NCI-H2081 treated with DMSO at 0.1 percent for 48 hours (cell line): ENCODE measurements at regions not wholly inside any gene's neighbourhood (a gene's known extent, or its start where the extent isn't known, plus 50 kb on each side); places are given as distances from the start of the nearest gene placed in this dataset.

ENCODE experiments used
- DNase-seq: peaks from one replicate; lab custom pipeline; 2025; lab: John Stamatoyannopoulos, UW

DNA sequence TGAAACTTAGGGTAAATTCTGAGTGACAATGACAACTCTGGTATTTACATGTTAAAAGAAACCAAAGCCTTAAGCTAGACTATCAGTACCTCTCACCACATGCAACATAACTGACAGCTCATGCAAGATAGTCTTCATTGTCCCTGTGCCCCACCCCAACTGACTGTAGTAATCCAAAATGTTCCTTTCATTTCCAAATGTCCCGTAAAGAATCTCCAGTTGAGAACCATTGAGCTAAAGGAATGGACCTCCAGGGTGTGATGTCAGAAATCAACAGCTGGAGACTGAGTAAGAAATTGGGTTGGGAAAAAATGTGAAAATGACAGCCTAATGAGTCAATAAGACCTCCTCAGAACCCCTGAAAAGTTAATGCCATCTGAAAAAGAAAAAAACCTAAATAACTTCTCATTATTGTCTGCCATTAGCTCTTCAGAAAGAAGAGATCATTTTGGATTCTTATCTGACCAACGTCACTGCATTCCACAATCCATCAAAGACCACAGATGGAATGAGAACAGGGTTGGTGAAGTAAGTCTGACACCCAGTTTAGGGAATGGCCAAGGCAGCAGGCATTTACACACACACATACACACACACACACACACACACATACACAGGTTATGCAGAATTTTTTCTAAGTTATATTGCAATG is 51.7 kb upstream of the ACVR2A start:
- DNase-seq, result no peak

DNA sequence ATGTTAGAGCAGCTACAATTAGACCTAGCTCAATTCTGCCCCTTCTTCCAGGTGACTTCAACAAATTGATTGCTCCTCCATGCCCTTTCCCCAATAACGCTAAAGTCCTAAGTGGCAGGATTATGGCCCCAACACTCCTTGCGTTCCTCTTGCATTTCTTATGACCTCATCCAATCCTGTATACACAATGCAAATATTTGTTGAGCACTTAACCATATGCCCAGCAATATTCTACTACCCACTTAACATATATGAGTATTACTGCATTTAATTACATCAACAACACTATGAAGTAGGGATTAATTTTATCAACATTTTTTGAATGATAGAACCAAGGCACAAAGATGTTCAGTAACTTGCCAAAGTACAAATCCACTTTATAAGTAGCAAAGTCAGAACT is 54.2 kb upstream of the ACVR2A start:
- no peak for DNase-seq

DNA sequence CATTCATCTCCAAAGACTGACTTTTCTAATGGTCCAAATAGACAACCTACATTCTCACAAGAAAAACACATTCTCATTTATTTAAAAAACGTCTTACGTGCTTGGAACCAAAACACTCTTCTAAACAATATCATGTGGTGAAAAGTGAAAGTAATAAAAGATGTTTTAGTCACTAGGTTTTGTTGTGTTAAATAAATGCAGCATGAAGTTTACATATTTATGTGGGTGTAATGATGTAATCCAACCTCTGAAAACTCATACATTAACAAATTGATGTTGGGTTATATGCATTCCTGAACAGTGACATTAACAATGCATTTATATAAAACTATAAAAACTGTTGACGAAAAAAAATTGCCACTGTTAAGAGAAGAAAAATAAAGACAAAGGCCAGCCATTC is 55.1 kb upstream of the ACVR2A start:
- no peak for DNase-seq

DNA sequence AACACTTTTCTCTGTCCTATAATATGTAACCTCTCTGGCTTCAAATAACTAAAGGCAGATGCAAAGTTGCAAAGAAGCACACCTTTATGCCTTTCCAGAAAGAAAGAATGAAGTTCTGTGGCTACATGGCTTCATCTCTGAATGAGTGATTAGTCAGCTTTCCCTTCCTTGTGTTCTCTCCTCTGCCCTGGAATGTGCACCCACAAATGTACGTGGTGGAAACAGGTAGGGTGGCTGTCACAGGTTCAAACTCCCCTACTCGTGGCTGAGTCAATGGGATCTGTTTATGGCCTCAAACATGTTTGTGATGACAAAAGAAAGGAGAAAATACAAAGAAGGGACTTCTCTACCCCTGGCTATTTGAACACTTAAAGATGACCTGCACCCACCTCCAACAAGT is 55.5 kb upstream of the ACVR2A start:
- DNase-seq, result no peak

DNA sequence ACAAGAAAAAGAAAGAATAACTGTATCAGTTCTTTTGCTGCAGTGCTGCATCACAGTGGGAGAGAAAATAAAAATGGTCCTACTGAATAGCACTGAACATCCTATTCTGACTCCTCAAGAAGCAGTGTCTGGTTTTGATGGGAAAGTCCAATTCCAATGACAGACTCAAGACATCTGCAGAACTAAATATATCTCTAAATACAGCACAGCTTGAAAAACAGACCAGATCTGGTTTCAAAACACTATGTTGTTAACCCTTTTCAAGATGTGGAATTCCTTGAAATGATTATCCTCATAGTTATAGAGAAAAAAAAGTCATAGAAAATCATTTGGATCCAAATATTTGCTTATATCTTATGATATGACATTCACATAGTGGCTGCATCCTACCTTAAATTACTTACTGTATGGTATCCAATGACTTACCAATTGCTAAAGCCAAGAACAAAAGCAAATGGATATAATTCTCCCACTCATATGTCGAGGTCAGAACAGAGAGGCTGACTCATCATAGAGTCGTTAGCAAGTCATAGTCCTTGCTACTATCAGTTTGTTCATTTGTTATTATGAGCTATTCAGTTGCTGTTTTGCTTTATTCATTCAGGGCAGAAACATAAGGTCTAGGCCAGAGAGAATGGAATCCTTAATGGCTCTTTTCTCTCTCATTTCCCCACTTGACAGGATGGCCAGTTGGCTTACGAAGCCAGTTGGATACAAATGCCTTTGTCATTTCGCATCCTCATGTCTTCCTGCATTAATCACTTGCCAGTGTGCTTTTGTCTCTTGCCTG is 62.5 kb upstream of the ACVR2A start:
- no peak for DNase-seq

DNA sequence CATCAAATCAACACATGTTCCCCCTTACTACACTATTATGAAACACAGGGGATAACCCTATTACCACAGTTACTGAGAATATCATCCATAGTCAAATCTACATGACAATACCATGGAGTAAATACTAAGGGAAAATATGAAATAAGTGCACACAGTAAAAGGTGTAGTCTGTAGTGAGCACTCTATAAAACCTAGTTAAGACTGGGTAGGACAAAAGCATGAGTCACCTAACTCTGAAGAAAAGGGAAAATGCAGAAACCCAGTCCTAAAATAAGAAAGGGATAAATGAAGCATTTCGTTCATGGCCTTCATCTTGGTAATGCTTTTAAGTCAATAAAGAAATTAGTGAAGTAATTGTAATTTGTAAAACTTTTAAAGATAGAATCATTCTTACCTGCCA is 65.4 kb upstream of the ACVR2A start:
- no peak for DNase-seq

DNA sequence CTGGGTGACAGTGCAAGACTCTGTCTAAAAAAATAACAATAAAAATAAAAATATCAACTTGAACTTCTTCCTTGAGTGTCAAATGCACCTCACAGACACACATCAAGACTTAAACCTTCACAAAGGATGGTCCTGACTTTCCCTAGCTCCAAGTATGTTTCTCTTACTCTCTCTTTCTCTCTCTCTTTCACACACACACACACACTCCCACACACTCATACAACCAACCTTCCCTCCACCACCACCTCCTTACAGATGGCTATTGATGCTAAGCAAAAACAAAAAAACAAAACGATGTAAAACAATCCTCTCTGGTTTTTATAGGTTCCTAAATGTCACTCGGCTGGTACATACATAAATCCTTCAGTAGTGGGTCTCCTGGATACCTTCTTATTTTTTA is 67.4 kb upstream of the ACVR2A start:
- DNase-seq, result no peak

DNA sequence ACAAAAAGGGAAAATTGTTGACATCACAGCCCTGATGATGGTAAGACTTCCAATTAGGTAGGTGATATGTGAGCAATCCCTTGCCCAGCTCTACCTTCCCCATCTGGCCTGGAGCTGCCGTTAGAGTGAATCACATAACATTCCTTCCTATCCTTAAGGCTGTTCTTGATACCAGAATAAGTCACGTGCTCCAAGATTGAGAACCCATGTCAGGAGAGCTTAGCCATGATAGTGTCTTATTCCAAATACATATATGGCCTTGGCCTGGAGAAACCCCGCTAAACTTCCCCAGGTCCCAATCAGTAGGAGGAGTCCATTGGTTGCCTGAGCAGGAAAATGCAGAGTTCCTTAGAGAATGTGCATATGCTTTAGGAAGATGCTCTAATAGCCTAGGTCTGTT is 70.0 kb upstream of the ACVR2A start:
- DNase-seq, result no peak

DNA sequence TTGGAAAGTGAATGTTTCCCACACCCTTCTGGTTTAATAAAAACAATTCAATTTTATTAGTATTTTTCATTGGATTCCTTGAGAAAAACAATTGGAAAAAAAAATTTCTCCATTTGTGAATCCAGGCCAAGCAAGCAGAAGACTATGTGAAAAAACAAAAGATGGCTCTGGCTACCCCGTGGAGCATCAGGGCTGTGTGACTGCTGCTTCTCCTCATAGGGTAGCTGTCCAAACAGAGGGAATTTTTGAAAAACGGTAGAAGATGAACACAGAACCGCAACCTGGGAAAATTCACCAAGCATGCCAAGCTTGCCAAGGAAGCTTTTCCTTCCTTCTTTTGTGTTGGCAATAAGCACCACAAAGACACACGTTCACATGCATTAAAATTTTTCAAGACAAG is 71.3 kb upstream of the ACVR2A start:
- DNase-seq, result no peak

DNA sequence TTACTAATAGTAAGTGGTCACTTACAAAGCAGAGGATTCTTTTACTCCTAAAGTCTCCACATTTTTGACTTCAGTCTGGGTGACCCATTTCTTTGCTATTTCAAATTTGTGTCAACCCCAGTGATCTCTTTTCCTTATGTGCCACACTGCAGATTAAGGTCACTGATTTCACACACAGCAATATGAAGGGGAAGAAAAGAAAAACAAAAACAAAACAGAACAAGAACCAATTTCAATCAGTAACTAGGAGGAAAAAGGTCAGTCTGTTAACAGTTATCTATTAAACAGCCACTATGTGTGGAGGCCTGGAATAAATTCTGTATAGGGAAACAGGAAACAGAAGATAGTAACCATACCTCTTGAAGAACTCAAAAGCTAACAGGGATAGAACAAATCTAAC is 72.0 kb upstream of the ACVR2A start:
- DNase-seq, result no peak

DNA sequence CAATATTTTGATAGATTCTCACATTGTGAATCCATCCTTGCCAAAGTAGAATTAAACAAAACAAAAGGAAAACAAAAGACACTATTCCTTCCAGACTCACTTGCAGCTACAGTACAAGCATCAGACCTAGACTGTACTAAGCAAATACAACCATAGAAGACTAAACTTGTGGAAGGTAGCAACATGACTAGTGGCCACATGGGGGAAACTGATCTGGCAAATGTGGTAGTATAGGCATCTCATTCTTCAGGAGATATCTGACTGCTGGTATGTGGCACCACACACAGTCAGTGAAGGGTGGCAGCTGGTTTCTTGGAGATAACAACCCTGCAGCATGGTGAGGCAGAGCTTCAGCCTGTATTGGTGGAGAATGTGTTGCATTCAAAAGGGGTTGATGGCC is 81.0 kb upstream of the ACVR2A start:
- DNase-seq, result no peak

DNA sequence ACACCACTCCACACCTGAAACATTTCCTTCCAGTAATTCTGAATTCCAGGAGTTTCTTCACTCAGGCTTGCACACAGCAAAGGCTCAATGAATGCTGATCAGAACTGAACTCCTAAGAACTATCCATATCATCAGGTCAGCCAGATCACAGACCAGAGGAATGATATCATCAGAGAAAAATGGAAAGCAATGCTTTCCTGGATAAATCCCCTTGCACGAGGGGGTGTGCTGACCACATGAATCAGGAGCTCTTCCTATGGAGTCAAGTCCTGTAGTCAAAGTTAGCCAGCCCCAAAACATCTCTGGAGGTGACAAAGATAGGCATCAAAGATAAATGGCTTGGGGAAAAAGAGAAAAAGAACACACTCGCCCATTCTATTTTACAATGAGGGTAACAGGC is 83.8 kb upstream of the ACVR2A start:
- no peak for DNase-seq

DNA sequence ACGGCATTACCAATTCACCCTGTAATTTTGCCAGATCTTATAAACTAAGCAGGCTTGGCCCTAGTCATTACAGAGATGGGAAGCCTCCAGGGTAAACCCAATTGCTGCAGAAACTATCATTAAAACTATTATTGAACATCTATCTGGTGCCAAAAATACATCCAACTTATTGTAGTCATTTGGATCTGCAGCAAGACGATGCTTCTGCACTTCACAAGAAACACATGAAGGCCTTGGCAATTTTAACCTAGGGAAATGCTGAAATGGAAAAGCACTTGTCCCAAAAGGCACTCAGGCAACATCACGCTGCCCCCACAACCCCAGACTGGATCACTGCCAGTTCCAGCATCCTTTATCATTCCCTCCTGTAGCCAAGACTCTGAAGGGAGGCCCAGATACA is 85.3 kb upstream of the ACVR2A start:
- DNase-seq, result no peak

DNA sequence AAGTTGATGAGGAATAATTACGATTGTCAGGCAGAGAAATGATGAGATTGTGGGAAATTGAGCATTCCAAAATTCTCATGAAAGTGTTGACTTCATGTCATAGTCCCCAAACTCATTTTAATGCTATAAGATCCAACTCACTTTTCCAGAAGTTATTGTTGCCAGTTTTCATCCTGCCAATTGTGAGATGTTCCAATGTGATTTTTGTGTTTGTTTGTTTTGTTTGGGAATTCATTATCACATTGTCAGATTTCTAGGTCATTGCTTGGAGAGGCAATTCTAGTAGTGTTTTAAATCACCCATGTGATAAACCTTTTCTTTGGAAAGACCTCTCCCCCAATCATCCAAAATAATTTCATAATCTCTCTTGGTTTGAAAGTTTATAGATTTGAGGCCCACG is 86.0 kb upstream of the ACVR2A start:
- DNase-seq, result no peak

DNA sequence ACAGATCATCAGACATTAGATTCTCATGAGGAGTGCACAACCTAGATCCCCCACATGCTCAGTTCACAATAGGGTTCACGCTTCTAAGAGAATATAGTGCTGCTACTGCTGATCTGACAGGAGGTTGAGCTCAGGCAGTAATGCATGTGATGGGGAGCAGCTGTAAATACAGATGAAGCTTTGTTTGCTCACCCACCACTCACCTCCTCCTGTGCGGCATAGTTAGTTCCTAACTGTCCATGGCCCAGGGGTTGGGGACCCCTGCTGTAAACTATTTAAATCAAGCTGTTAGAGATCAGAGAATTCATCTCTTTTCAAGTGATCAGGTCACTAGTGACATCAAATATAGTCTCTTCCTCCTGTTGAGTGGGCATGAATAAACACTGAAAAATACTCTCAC is 88.8 kb upstream of the ACVR2A start:
- peak; percentile 49 for DNase-seq

DNA sequence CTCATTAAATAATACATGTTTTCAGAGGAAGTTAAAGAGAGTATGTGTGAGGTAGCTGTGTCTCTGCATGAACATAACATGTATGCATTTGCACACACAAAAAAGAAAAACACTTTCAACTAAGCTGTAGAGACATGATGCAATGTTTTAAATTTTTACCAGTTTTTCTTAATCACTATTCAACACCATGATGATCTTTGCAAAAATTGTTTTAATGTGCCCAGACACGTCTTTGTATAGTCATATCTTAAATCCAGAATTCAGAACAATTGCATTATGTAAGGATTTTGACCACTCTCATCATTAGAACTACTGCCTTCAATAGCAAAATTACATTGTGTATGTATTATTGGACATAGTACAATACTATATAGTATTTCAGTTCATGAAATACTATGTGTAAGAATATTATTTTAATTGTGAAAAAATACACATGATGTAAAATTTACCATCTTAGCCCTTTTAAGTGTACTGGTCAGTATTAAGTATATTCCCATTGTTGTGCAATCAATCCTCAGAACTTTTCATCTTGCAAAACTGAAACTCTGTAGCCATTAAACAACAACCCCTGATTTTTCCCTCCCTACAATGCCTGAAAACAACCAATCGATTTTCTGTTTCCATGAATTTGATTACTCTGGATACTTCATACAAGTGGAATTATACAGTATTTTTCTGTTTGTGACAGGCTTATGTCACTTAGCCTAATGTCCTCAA is 104.5 kb upstream of the ACVR2A start:
- DNase-seq, result no peak

DNA sequence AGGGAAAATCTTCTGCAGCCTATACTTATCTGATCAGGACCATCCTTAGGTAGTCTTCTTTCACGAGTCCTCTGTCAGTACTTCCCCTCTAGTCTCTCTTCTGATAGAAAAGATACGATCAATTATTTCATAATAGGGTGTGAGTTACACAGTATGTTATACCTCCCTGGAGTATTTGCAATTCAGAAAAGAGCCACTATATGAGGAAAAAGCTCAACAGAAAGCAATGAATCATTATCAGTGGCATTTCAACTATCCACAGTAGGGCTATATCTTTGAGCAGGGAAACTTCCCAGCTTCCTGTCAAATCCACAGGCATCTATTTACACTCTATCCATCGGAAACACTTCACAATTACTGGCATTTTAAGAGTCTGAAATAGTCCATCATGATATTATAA is 105.3 kb upstream of the ACVR2A start:
- DNase-seq, result no peak

DNA sequence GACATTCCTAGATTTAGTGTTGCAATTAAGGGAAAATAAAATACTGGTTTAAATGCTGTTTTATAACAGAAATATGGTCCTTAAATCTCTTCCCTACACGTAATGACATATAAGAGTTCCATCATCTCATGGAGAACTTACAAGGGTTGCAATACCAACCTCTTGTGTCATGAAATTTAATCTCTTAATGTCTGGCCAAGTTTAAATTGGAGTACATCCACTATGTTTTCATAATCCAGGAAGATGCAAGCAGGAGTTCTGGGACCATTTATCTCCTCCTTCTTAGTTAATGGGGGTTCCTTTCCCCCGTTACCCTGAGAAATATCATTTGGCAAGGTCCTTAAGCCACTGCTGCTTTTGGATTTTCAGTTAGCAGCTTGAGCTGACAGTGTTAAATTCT is 126.0 kb upstream of the ACVR2A start:
- DNase-seq, result no peak

DNA sequence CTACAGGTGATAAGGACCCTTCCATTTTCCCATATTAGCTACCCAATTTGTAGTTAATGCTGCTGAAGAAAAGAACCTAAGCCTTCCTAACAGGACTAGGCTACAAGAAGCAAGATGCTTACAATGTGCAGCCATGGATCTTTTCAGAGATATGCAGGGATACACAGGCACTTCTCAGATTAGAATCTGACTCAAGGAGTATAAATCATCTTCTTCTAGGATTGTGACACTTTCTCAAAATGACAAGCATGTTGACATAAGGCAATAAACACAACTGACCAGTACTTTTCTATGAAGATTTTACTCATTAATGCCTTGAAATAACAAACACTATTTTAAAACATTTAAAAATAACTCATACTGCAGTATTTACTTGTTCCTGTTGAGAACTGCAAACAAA is 127.9 kb upstream of the ACVR2A start:
- DNase-seq, result no peak

DNA sequence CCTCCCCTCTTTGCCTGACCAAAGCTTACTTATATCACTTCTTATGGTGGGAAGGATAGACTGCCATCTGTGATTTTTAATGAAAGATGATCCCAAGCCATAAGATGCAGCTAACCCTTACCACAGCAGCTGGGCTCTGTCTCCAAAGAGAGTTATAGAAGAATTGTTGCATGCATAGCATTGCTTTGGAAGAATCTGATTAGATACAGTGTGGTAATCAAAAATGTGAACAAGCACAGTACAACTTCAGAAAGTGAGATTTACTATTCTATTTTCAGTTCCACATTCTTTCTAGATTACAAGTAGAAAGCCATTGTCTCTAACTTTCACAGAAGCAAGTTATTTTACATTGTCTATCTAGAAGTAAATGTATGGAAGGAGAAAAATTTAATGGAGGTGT is 129.0 kb upstream of the ACVR2A start:
- DNase-seq, result no peak

DNA sequence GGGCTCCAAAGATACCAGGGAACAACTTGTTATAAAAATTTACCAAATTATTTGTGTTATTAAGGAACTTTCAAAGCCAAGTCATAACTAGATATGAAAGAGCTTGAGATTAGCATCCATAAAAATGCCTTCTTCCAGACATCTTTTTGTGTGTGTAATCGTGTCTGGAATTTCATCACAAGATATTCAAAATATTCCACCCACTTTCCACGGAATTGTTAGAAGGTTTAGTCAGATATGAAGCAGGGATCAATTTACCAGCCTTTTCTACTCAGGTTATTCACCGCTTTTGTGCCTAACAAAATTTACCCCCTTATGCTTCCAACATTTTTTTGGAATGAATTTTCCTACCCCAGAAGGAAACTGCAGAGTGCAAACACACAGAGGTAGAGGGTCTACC is 130.2 kb upstream of the ACVR2A start:
- no peak for DNase-seq

DNA sequence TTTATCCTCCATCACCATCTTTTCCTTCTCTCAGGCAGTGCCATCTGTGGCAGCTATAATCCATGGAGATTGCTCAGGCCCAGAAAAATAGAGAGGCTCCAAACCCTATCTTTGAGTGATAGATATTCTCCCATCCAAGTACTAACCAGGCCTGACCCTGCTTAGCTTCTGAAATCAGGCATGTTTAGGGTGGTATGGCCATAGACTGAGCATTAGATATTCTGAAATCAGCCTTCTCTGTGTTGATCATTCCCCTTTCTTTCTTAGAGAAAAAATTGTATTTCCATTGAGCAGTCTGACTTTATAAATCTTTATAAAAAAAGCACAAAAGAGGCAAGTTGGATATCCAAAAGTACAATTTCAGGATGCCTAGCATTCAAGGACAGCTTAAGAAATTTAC is 131.5 kb upstream of the ACVR2A start:
- DNase-seq, result no peak

DNA sequence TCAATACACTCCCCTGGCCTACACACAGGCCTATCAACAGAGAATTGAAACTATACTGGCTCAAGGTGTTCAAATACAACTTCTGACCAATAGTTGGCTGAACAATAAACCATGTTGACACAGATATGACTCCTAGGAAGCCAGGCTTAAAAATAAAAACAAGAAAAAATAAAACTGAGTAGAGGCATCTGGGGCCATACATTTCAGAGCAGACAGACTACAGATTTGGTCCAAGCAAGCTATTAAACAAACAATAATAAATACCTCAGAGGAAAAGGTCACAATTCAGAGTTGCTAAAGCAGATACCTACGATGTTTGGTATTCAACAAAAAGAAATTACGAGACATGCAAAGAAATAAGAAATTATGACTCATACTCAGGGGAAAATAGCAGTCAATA is 132.8 kb upstream of the ACVR2A start:
- DNase-seq, result no peak
